ENCODE measurements at regions not wholly inside any gene's neighbourhood (a gene's known extent, or its start where the extent isn't known, plus 50 kb on each side); places are given as distances from the start of the nearest gene placed in this dataset.

- TF ChIP-seq MAFK (IDR thresholded peaks at IDR 0.05; ENCODE audit: partially characterized antibody), result no peak
- no peak for TF ChIP-seq POLR2A (IDR thresholded peaks at IDR 0.05; ENCODE audit: low read length)
- TF ChIP-seq CTCF (IDR thresholded peaks at IDR 0.05), result no peak
These were observed 1279.1 kb upstream of the SORCS1 start for GRCh38 chr10:108443636-108444035.
